Keratinocyte (primary cell): ENCODE measurements at regions not wholly inside any gene's neighbourhood (a gene's known extent, or its start where the extent isn't known, plus 50 kb on each side); places are given as distances from the start of the nearest gene placed in this dataset.

ENCODE experiments used
- EZH2 ChIP-seq: IDR thresholded peaks from one replicate; pipeline ENCODE4 v1.6.1; 2012; ENCODE audit warnings: inconsistent platforms, mild to moderate bottlenecking, low read length, moderate library complexity
- TF ChIP-seq, protein P1 (sequence below), 3 experiments: IDR thresholded peaks in 1 of 3; conservative IDR thresholded peaks in 1 of 3; optimal IDR thresholded peaks in 1 of 3; 2 replicates in 2 of 3; 3 replicates in 1 of 3; pipeline versions ENCODE3 to v1.5.1; 2011; ENCODE audit warnings: low read length in 3 of 3, mild to moderate bottlenecking in 3 of 3, moderate library complexity in 2 of 3, control low read depth in 1 of 3, inconsistent platforms in 1 of 3; ENCODE audit not compliant: insufficient read depth in 2 of 3; ENCODE audit errors: extremely low read depth in 1 of 3

GRCh38 chr14:49989966-49990365 is 97.1 kb downstream of the ARF6 start:
- TF ChIP-seq, protein P1, sequence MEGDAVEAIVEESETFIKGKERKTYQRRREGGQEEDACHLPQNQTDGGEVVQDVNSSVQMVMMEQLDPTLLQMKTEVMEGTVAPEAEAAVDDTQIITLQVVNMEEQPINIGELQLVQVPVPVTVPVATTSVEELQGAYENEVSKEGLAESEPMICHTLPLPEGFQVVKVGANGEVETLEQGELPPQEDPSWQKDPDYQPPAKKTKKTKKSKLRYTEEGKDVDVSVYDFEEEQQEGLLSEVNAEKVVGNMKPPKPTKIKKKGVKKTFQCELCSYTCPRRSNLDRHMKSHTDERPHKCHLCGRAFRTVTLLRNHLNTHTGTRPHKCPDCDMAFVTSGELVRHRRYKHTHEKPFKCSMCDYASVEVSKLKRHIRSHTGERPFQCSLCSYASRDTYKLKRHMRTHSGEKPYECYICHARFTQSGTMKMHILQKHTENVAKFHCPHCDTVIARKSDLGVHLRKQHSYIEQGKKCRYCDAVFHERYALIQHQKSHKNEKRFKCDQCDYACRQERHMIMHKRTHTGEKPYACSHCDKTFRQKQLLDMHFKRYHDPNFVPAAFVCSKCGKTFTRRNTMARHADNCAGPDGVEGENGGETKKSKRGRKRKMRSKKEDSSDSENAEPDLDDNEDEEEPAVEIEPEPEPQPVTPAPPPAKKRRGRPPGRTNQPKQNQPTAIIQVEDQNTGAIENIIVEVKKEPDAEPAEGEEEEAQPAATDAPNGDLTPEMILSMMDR (optimal IDR thresholded peaks at IDR 0.05 in 1 of 3, IDR thresholded peaks at IDR 0.05 in 1 of 3, conservative IDR thresholded peaks at IDR 0.05 in 1 of 3; ENCODE audit: extremely low read depth in 1 of 3, insufficient read depth in 2 of 3, low read length in 3 of 3) = no peak
- no peak for TF ChIP-seq EZH2
